H4 (cell line): ENCODE measurements at regions not wholly inside any gene's neighbourhood (a gene's known extent, or its start where the extent isn't known, plus 50 kb on each side); places are given as distances from the start of the nearest gene placed in this dataset.

ENCODE experiments used
- DNase-seq: peaks from one replicate; pipeline ENCODE4 v3.0.0-alpha.2; 2015; ENCODE audit warnings: low spot score

GRCh38 chr10:128741680-128742079 lies 615.5 kb upstream of the MKI67 start:
- no peak for DNase-seq

DNA sequence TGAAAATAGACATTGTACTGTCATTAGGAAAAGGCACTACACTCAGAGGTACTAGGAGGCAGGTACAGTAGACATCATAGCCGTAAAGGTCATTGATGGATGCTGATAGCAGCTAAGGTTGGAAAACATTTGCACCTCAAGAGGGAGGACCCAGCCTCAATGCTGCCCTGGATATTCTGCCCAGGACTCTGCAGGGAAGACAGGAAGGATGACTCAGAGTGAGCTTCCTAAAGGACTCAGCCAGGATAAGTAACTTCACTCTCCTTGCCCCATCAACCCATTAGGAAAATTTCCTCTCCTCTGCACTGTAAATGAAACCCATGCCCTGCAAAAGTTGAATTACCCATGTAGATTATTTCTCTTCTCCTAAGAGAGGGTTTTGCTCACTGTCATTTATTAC lies 617.9 kb upstream of the MKI67 start:
- DNase-seq = no peak

DNA sequence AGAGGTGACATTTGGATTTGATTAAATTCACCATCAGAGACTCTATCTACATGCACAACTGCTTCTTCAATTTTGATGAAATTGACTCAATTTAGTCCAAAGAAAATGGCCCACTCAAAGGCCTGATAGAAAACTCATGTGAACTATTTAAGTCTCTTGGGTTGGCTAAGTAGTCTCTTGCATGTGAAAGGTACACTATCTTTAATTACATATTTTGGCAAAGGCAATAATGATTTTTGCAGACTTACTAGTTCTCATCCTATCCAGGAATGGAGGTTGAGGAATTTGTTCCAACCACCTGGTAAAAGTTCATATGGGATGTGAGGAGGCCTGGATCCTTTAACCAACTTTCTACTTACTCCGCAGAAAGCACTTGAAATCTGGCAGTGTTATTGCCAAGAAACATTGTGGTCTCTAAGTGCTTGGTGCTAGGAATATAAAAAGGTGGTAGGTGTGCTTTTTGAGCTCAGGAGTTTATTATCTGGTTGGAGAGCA lies 618.6 kb upstream of the MKI67 start:
- no peak for DNase-seq

- DNase-seq = no peak
Measured at GRCh38 chr10:128747582-128748346, 621.5 kb upstream of the MKI67 start.

DNA sequence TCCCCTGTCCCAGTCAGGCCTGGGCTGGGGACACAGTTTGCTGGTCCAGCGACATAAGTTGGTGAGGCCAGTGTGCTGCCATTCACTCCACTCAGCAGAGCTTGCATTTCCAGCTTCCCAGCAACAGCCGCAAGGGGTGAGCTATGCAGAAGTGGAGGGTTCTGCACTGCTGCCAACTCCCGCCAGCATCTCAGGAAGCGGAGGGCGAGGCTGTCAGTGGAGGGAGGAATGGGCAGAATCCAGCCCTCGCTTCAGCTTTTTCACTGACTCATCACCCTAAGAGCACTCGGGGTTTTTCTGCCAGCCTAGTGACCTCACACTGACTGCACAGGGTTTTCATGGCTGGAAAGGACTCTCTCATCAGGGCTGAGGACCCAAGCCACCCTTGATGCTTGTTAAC lies 625.1 kb upstream of the MKI67 start:
- peak; percentile 88 for DNase-seq

GRCh38 chr10:128751851-128752250 lies 625.6 kb upstream of the MKI67 start:
- no peak for DNase-seq

DNA sequence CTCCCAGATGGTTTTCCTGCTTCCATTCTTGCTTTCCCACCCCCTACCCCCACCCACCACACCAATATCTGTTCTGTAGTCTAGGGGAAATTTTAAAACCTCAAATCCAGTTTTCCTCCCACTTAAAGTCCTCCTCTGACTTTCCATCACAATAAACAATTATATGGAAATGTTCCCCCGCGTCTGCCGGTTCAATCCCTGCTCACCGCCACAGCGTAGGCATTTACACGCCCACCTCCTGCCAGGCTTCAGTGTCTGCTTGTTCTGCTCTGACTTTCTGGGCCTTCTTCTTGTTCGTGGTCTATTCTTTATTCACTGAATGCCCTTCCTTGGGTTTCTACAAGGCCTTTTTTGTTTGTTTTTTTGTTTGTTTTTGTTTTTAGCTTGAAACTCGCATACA lies 633.0 kb upstream of the MKI67 start:
- DNase-seq = no peak

- DNase-seq = no peak
Measured at GRCh38 chr10:128763588-128763987, 637.4 kb upstream of the MKI67 start.

- no peak for DNase-seq
Measured at GRCh38 chr10:128764190-128764589, 638.0 kb upstream of the MKI67 start.

DNA sequence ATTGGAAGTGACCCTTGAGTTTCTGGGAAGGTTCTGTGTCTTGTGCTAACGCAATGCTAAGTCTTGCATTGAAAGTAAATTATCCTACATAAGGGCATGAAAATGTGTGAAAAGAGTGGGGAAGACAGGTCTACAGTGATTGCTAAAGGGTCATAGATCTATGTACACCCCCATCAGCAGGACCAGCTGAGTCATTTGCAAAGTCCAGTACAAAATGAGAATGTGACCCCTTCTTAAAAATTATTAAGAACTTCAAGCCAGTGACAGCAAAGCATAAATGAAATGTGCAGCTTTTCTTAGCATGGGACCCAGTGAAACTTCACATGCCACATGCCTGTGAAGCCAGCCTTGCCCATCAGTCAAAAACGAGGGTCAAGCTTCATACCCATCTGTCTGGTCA lies 640.7 kb upstream of the MKI67 start:
- DNase-seq = no peak

DNA sequence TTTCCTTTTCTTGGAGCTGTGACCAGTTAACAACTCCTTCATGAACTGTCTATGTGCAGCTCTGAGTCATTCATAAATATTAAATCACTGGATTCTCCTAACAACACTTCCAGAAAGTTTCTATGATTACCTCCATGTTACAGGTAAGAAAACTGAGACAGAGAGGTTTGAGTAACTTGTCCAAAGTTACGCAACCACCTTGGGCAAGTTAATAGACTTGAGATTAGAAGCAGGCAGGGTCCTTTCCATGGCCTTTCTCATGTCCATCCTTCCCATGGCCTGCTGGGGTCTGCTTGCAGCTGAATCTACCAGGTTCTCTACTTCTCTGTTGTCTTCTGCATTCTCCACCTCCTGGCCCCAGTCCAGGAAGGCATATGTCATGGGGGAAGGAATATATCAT lies 648.8 kb upstream of the MKI67 start:
- no peak for DNase-seq

GRCh38 chr10:128775743-128776142 lies 649.5 kb upstream of the MKI67 start:
- DNase-seq = peak; percentile 66

GRCh38 chr10:128776673-128777252 lies 650.5 kb upstream of the MKI67 start:
- DNase-seq = no peak

- DNase-seq = no peak
Measured at GRCh38 chr10:128777342-128777741, 651.1 kb upstream of the MKI67 start.

GRCh38 chr10:128779416-128779815 lies 653.2 kb upstream of the MKI67 start:
- no peak for DNase-seq

- DNase-seq = no peak
Measured at GRCh38 chr10:128780156-128780761, 654.0 kb upstream of the MKI67 start.

DNA sequence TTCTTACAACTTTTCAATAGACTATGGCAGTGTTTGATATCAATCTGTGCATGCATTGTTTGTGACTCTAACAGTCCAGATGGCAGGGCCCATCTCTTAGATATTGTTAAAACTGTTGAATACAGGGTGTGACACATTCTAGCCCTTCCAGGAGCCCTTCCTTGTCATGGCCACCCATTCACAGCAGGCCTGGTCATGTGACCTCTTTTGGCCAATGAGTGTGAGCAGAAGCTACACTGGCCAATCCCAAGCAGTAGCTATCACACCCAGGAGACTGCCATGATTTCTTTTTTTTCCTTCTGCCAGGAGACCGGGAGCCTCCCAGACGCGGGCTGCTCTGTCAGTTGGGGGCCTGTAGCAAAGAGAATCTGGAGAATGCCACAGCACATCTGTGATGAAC lies 655.4 kb upstream of the MKI67 start:
- DNase-seq = no peak

- DNase-seq = no peak
Measured at GRCh38 chr10:128784444-128784843, 658.2 kb upstream of the MKI67 start.

- no peak for DNase-seq
Measured at GRCh38 chr10:128792426-128793140, 666.4 kb upstream of the MKI67 start.

- no peak for DNase-seq
Measured at GRCh38 chr10:128793726-128794655, 667.8 kb upstream of the MKI67 start.

DNA sequence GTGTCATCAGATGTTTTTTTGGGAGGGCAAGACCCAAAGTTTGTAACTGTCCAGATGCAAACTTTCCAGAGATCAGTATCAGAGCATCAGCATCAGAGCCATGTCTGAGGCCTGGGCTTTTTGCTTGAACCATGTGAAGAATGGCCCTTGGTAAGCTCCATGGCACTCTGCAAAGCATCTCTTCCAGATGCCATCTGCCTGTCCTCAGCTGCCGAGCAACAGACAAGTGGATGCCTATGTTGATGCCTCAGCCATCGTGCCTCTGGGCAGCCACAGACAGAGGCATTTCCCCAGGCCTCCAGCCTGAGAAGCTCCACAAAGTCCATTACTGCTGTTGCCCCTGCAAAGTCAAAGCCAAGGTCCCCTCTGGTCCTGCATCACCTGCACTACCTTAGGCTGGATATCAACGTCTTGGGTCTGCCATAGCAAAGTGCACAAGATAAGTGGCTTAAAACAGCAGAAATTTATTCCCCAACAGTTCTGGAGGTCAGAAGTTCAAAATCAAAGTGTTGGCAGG lies 670.2 kb upstream of the MKI67 start:
- no peak for DNase-seq
